Fibroblast of lung (primary cell): ENCODE measurements at regions not wholly inside any gene's neighbourhood (a gene's known extent, or its start where the extent isn't known, plus 50 kb on each side); places are given as distances from the start of the nearest gene placed in this dataset.

Experiments used
- DNase-seq, 2 donors: peaks; one replicate each; pipeline versions ENCODE4 v3.0.0 to v3.0.0-alpha.2; 2010; ENCODE audit warnings: low read depth in 2 of 2
- H2AFZ ChIP-seq: 2 replicates; pipeline ENCODE4 v1.5.1; 2012; ENCODE audit warnings: low read length, control low read depth, inconsistent platforms
- H3K27ac ChIP-seq: 2 replicates; pipeline ENCODE4 v1.5.1; 2011; ENCODE audit warnings: low read length, control low read depth; ENCODE audit not compliant: insufficient read depth
- H3K27me3 ChIP-seq: 2 replicates; pipeline ENCODE4 v1.5.1; 2011; ENCODE audit warnings: mild to moderate bottlenecking, low read length; ENCODE audit not compliant: control insufficient read depth, insufficient read depth
- H3K36me3 ChIP-seq: 2 replicates; pipeline ENCODE4 v1.5.1; 2011; ENCODE audit warnings: low read length; ENCODE audit not compliant: control insufficient read depth, insufficient read depth
- H3K4me1 ChIP-seq: 2 replicates; pipeline ENCODE4 v1.5.1; 2011; ENCODE audit warnings: low read length; ENCODE audit not compliant: control insufficient read depth, insufficient read depth; ENCODE audit errors: extremely low read depth
- H3K4me2 ChIP-seq: 2 replicates; pipeline ENCODE4 v1.5.1; 2011; ENCODE audit warnings: low read length, control low read depth; ENCODE audit not compliant: insufficient read depth; ENCODE audit errors: extremely low read depth
- H3K4me3 ChIP-seq, 4 experiments: fragments of 200-600 bp in 1 of 4; sonication (generic) in 1 of 4; replicated peaks in 1 of 4; 2 replicates each; pipeline ENCODE4 v1.5.1; 2011 to 2016; ENCODE audit warnings: low read length in 4 of 4, low read depth in 3 of 4, mild to moderate bottlenecking in 3 of 4, control low read depth in 2 of 4, inconsistent platforms in 1 of 4, mixed read lengths in 1 of 4; ENCODE audit not compliant: insufficient read depth in 1 of 4; ENCODE audit errors: control extremely low read depth in 1 of 4
- H3K79me2 ChIP-seq: 2 replicates; pipeline ENCODE4 v1.5.1; 2012; ENCODE audit warnings: mild to moderate bottlenecking, low read length, inconsistent platforms; ENCODE audit not compliant: control insufficient read depth, insufficient read depth
- H3K9ac ChIP-seq: 2 replicates; pipeline ENCODE4 v1.5.1; 2011; ENCODE audit warnings: mild to moderate bottlenecking, low read length, control low read depth; ENCODE audit not compliant: insufficient read depth
- H3K9me3 ChIP-seq: 2 replicates; pipeline ENCODE4 v1.5.1; 2012; ENCODE audit warnings: low read depth, low read length; ENCODE audit not compliant: control insufficient read depth, insufficient read depth
- H4K20me1 ChIP-seq: 2 replicates; pipeline ENCODE4 v1.5.1; 2011; ENCODE audit warnings: low read length; ENCODE audit not compliant: control insufficient read depth, insufficient read depth; ENCODE audit errors: extremely low read depth
- EZH2 ChIP-seq: IDR thresholded peaks from 2 replicates; pipeline ENCODE4 v1.5.1; 2012; ENCODE audit warnings: low read length, control low read depth, mild to moderate bottlenecking; ENCODE audit errors: missing control alignments
- TF ChIP-seq, protein P1 (sequence below), 2 donors: IDR thresholded peaks in 1 of 2; conservative IDR thresholded peaks in 1 of 2; 1 replicate in 1 of 2; 2 replicates in 1 of 2; pipeline ENCODE4 v1.5.1; 2011 to 2012; ENCODE audit warnings: low read length in 2 of 2, control low read depth in 1 of 2, inconsistent platforms in 1 of 2, low read depth in 1 of 2, mild to moderate bottlenecking in 1 of 2

DNA sequence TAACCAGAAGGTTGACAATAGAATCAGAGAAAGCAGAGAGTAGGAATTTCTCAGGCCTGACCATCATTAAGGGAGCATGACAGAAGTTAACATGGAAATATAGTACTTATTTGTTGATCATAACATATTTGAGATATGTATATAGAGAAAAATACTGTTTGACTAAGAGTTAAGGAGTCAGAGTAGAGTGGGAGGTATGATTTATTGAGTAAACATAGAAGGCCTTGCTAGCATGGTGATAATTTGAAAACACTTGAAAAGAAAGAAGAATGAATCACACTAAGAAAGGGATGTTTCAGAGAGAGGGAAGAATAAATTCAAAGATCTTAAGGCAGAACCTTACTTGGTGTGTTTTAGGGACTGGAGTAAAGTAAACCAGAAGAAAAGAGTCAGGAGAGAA, 437.2 kb upstream of the TECRL start:
- no peak overlapping the region for H2AFZ ChIP-seq
- no peaks in the 10 kb centered on the region for H4K20me1 ChIP-seq
- no peak overlapping the region for H3K4me3 ChIP-seq
- no peaks in the 10 kb centered on the region for H3K9me3 ChIP-seq
- H3K9ac ChIP-seq: no peak overlapping the region
- H3K27me3 ChIP-seq: no peaks in the 10 kb centered on the region
- TF ChIP-seq EZH2: no peak
- TF ChIP-seq, protein P1, sequence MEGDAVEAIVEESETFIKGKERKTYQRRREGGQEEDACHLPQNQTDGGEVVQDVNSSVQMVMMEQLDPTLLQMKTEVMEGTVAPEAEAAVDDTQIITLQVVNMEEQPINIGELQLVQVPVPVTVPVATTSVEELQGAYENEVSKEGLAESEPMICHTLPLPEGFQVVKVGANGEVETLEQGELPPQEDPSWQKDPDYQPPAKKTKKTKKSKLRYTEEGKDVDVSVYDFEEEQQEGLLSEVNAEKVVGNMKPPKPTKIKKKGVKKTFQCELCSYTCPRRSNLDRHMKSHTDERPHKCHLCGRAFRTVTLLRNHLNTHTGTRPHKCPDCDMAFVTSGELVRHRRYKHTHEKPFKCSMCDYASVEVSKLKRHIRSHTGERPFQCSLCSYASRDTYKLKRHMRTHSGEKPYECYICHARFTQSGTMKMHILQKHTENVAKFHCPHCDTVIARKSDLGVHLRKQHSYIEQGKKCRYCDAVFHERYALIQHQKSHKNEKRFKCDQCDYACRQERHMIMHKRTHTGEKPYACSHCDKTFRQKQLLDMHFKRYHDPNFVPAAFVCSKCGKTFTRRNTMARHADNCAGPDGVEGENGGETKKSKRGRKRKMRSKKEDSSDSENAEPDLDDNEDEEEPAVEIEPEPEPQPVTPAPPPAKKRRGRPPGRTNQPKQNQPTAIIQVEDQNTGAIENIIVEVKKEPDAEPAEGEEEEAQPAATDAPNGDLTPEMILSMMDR (conservative IDR thresholded peaks at IDR 0.05 in 1 of 2, IDR thresholded peaks at IDR 0.05 in 1 of 2; ENCODE audit: low read depth in 1 of 2, low read length in 2 of 2): no peak
- H3K79me2 ChIP-seq: no peaks in the 10 kb centered on the region
- H3K4me1 ChIP-seq: no peaks in the 10 kb centered on the region
- H3K27ac ChIP-seq: no peak overlapping the region
- DNase-seq: peak in 1 of 2 donors; percentile 19
- H3K4me2 ChIP-seq: no peak overlapping the region
- H3K36me3 ChIP-seq: no peaks in the 10 kb centered on the region

DNA sequence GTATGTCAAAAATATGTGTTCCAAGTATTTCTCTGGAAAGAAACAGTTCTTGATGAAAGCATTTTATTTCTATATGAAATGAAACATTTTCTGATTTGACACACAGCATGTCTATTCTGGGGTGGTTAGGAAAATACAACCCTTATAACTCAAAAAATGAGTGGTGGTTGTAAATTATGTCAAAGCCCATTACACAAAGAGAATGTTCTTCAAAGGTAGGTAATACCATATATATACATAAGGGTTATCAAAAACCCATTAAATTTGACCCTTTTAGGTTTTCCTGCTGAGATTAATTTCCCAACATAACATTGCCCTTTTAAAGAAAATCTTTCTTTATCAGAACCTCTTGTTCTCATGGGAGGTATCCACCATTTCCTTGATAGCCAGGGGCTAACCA, 420.5 kb upstream of the TECRL start:
- Histone ChIP-seq H3K4me1 (no peaks in the 10 kb centered on the region), H3K9me3 (no peaks in the 10 kb centered on the region), H3K79me2 (no peaks in the 10 kb centered on the region), H3K27ac (no peak overlapping the region), H3K4me2 (no peak overlapping the region), H2AFZ (no peak overlapping the region), H3K4me3 (no peak overlapping the region), H3K36me3 (no peaks in the 10 kb centered on the region), H3K27me3 (no peaks in the 10 kb centered on the region), H3K9ac (no peak overlapping the region), H4K20me1 (no peaks in the 10 kb centered on the region)
- DNase-seq: no peak
- TF ChIP-seq EZH2: no peak
- TF ChIP-seq, protein P1 (conservative IDR thresholded peaks at IDR 0.05 in 1 of 2, IDR thresholded peaks at IDR 0.05 in 1 of 2; ENCODE audit: low read depth in 1 of 2, low read length in 2 of 2): no peak

DNA sequence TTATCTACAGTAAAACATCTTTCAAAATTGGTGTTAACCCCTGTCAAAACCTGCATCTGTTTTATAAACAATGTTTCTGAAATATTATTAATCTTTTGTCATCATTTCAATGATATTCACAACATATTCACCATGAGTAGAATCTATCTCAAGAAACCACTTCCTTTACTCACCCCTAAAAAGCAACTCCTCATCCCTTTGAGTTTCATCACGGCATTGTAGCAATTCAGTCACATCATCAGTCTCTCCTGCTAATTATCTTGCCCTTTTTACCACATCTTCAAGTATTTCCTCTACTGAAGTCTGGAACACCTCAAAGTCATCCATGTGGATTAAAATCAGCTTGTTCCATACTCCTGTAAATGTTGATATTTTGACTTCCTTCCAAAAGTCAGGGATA, 415.3 kb upstream of the TECRL start:
- no peak overlapping the region for H3K9ac ChIP-seq
- H3K27me3 ChIP-seq: no peaks in the 10 kb centered on the region
- H2AFZ ChIP-seq: no peak overlapping the region
- TF ChIP-seq, protein P1 (conservative IDR thresholded peaks at IDR 0.05 in 1 of 2, IDR thresholded peaks at IDR 0.05 in 1 of 2; ENCODE audit: low read depth in 1 of 2, low read length in 2 of 2): no peak
- TF ChIP-seq EZH2: no peak
- H3K4me3 ChIP-seq: no peak overlapping the region
- no peaks in the 10 kb centered on the region for H3K9me3 ChIP-seq
- peak in 1 of 2 donors; percentile 26 for DNase-seq
- no peak overlapping the region for H3K27ac ChIP-seq
- H3K4me1 ChIP-seq: no peaks in the 10 kb centered on the region
- no peaks in the 10 kb centered on the region for H3K79me2 ChIP-seq
- no peaks in the 10 kb centered on the region for H4K20me1 ChIP-seq
- H3K36me3 ChIP-seq: no peaks in the 10 kb centered on the region
- no peak overlapping the region for H3K4me2 ChIP-seq
